Nucleus accumbens (tissue), 56 donors: ENCODE measurements at regions not wholly inside any gene's neighbourhood (a gene's known extent, or its start where the extent isn't known, plus 50 kb on each side); places are given as distances from the start of the nearest gene placed in this dataset.
A peak's percentile ranks its signal among the peaks of the same experiment; 100 is the strongest.

Experiments
- DNase-seq, 56 donors: peaks; one replicate each; lab custom pipeline; 2025; lab: John Stamatoyannopoulos, UW

DNA sequence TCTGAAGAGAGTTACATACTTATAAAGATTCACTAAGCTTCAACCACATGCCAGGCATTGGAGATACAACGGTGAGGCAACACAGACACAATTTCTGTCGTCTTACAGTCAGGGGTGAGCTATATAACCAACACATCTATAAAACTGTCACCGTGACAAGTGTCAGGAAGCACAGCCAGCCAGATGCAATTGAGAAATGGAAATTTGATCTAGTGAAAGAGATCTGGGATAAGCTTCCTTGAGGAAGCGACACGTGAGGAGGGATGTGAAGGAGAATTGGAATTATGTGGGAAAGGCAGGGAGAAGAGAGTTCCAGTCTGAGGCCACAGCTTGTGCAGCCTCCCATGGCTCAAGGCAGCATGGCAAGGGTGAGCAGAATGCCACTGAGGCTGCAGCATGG lies 50.9 kb upstream of the ZNF354B start:
- DNase-seq = no peak

DNA sequence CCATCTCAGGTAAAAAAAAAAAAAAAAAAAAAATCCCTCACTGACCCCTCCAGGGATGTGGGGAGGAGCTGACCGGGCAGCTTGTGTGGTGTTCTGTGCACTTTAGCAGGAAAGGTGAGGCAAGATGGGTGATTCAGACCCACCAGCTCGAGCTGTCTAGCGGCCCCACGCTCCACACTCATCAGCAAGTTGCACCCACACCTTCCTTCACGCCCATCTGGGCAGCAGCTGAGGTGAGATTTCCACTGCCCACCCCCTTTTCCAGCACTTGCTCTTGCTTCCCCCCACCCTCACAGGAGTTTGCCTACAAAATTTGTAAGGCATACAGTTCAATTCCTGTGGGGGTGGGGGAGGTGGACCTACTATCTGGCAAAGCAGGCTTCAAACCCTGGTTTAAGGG lies 58.7 kb upstream of the ZNF354B start:
- no peak for DNase-seq

DNA sequence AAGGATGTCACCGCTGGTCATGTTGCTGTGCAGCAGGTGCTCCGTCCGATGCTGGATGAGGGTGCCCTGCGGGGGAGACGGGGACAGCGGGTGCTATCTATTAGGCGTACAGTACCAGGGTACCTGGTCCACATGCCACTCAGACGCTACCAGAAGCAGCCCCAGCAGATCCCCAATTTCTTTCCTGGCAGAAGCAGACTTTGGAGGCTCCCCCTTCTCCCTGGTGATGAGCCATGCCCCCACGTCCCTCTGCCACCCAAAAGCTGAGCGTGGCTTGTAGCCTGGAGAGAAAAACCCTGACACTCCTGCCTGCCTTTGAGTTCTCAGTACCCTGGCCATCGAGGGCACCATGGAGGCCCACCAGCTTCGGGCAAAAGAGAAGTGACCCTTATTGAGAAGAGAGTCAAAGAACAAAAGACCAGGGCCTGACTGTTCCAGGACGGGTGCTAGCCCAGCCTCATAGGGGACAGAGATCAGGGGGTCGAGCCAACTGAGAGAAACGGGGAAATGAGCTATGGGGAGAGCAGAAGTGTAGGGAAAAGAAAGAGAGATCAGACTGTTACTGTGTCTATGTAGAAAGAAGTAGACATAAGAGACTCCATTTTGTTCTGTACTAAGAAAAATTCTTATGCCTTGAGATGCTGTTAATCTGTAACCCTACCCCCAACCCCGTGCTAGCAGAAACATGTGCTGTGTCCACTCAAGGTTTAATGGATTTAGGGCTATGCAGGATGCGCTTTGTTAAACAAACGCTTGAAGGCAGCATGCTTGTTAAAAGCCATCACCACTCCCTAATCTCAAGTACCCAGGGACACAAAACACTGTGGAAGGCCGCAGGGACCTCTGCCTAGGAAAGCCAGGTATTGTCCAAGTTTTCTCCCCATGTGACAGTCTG lies 62.0 kb upstream of the ZNF354B start:
- DNase-seq = no peak

DNA sequence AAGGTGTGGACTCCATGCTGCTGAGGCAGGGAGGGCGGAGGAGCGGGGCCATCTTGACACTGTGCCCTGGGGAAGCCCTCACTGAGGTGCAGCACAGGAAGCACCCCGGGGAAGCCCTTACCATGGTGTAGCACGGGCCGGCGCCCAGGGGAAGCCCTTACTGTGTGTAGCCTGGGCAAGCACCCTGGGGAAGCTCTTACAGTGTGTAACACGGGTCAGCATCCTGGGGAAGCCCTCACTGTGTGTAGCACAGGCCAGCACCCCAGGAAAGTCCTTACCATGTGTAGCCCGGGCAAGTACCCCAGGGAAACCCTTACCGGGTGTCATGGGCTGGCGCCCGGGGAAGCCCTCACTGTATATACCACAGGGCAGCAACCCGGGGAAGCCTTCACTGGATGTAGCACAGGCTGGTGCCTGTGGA lies 62.6 kb upstream of the ZNF354B start:
- DNase-seq = no peak

DNA sequence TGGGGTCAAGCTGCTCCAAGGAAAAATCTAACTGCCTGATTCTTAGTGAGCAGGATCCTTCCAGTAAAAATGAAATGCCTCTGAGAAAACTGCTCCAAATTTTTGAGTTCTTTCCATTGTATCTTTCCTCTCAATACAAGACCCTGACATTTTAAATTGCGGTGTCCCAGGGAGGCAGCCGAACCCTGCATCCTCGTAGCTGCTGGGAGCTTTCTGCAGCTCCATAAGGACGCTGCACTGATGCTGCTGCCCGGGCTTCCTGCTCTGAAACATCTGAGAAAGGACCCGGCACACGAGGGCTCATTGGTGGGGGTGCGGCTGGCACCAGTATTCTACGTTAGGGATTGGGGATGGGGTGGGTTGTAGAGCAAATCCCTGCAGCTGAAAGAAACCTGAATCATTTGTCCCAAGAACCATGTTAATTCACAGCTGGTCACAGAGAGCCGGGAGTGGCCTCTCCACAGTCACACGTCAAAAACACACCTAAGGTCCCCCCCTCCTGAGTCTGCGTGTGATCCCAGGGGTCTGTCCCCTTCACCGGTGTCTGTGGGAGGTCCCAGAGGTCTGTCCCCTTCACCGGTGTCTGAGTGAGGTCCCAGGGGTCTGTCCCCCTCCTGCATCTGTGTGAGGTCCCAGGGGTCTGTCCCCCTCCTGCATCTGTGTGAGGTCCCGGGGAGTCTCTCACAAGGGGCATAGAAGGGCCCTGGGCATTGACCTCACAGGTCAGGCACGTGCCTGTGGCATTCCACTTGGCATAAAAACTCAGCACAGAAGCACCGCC lies 63.4 kb upstream of the ZNF354B start:
- no peak for DNase-seq

DNA sequence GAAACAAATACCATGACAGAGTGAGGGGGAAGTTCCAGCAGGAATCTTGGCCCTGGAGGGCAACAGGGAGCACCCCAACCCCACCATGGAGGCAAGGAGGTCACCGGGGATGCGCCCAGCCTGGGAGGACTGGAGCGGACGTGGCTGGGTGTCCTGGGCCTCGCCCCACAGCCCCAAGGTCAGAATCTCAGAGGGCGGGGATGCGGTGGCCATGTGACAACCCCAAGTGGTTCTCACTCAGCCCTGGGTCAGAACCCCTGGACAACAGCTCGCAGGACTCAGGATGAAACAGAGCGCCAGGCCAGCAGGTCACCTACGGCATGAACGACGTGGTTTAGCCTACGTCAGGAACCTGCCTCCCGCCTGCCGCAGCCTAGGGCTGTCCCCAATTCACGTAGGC lies 64.0 kb upstream of the ZNF354A start:
- DNase-seq = no peak

DNA sequence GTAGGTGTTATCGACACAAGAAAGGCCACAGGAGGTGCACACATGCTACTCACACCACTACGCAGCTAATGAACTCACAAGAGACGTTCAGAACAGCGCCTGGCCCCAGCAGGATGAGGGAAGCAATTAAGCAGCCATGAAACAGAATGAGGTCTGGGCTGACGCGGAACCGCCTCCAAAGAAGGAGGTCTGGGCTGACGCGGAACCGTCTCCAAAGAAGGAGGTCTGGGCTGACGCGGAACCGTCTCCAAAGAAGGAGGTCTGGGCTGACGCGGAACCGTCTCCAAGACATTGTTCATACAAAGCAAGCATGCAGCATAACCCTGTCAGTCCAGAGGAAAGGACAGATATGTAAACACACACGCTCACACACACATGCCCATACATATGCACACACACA lies 63.2 kb upstream of the ZNF354A start:
- no peak for DNase-seq

DNA sequence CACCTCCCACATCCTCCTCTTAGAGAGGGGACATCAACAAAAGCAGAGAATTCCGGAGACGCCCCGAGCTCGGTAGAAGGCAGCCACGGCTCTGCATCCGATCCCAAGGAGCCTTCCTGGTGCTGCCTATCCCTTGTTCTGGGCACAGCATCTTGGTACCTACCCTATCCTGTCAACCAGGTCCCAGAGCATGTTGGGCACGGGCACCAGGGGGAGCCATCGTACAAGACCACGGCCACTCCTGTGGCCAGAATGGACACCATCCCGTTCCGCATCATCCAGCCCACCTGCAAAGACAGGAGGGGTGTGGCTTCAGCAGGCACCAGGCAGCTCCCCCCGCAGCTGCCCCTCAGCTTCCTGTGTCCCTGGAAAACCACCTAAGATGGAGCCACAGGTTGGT lies 62.7 kb upstream of the ZNF354A start:
- peak in 1 of 56 donors; percentile 23 for DNase-seq

DNA sequence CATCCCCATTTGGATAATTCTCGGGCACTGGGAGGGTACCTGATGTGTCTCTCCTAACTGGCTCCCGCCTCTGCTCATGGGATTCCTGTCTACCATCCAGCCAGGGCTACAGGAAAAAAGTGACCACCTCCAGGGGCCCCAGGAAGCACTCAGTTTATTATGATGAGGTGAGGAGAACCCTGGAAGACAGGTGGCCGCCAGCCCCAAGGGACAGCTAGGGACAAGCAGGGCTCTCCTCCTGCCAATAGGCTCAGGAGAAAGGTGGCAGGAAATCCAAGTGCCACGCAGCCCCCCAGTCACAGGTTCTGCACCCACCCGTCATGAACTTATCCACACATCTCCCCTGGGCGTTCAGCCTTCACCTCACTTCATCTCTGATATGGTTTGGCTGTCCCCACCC lies 61.5 kb upstream of the ZNF354A start:
- DNase-seq = no peak

DNA sequence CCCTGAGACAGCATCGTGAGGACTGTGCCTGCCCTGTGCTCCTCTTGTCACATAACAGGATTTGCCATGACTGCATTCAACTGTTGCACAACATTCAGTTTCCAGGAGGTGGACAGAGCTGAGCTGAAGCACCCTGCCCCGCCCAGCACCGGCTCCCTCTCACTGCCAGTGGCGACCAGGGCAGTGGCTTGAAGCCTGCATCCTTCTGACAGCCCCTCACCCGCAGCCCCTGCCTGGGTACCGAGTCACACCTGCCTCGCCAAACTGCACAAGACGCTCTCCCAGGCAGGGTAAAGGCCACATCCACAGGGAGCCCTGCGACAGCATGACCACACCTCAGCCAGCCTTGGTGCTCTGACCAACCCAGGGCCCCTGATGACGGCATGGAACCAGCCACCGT lies 59.9 kb upstream of the ZNF354A start:
- no peak for DNase-seq

DNA sequence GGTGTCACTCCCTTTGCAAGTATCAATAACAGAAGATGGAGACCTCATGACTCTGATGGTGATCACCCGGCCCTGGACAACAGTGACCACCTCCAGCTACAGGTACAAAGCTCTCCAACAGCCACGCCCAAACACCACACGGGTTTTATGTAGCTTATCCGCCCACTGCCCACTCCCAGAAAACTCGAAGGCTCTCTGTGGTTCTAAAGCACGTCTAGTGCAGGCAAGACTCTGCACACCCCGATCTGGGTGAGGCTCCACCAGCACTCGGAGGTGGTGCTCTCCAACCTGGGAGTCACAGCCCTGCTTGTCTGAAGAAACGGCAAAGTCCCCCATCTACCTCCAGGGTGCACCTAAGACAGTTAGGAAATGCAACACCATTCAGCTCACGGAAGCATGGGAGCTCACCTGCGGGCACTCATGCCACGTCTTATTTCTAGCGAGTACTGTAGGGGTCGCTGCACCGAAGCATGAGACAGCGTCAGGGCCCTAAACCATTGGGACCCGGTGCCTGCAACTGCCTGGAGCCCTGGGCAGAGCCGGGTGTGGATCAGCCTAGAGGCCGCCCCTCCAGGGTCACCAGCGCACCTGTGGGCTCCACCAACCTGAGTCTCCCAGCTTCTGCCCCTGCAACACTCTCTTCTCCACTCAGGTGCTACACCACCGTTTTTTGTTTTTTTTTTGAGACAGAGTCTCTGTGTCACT lies 58.1 kb upstream of the ZNF354A start:
- DNase-seq = no peak

DNA sequence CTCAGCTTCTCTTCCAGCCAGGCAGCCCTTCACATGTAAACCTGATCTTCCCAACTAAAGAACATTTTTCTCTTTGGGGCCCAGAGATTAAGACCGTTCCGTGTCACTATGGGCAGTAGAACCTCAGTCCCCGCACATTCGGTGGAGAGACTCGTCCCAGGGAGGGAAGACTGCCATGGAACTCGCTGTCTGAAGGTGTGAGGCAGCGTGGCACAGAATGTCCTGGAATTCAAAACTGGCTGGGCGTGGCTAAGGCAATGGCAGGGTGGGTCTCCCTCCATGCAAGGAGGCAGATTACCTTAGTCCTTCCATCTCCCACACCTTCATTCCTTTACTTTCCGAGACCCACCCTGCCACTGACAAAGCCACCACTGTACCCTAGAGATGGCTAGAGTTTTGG lies 57.4 kb upstream of the ZNF354A start:
- no peak for DNase-seq

DNA sequence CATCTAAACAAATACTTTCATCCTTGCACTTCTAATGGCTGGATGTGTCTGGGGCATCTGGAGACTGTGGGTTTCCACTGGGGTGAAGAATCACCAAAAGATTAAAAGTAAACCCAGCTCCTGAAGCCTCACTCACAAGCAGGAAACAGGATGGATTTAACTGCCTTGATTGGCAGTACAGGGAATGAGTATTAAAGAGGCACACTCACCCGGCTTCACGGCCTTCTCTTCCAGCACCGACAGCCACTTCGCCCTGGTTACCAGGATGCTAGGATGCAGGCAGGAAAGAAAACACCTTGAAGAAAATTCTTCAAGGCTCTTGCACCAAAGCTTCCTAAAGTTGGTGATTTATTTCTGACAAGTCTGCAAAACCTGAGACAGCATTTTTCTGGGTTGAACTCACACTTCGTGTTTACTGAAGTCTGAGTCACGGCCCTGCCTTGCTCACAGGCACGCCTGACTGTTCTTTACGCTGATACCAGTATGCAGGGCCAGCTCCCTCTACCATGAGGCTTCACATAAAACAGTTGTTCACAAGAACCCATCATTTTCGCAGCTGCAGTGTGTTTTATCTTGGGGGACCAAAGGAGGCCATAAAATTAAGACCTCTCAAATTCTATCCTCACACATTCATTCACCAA lies 56.5 kb upstream of the ZNF354A start:
- peak in 6 of 56 donors; percentile 2 to 34 (median 28) for DNase-seq

DNA sequence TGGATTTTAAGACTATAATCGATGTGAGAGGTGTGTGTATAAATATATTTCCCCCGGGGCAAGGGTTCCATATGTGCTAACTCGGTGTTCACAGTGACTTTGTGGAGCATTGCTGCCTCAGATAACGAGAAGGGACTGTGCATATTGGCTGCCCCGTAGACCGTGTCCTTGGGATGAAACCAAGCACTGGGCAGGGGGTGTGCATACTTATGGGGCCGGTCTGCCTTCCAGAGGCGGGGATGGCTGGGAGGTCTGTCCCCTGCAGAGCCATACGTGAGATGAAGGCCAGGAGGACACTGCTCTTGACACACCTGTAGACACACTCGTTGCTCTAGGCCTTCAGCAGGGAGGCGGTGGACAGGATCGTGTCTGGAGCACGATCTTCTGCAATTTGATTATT lies 56.0 kb upstream of the ZNF354A start:
- no peak for DNase-seq

DNA sequence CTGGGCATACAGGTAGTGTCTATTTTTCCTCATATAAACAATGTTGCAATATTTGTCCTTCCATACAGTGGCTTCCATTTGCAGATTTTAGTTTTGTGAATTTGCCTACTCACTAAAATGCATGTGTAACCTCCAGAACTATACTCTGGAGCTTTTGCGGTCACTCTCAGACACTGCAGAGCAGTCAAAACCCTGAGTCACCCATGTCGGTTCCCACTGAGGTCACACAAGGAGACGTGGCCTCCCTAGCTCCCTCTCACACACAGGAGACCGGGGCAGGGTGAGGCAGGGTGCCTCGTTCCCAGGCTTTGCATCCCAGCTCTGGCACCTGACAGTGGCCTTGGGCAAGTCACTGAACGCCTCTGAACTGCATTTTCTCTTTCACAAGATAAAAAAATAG lies 55.5 kb upstream of the ZNF354A start:
- no peak for DNase-seq

DNA sequence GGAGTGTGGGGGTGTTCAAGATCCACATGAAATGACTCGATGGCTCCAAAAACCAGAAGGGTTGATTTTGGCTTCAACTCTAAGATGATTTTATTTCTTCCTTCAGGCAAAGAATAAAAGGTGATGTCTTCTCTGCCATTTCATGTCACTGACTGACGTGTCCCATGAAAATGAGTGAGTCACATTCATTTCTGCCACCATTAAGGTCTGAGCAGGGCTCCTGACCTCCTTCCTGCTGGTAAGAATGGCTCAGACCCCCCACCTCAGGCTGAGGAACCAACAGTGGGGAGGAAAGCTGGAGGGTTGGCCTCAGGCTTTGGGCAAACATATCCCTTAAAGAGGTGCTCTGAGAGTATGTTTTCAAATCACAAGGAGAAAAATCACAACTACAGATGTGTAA lies 53.9 kb upstream of the ZNF354A start:
- DNase-seq = no peak

DNA sequence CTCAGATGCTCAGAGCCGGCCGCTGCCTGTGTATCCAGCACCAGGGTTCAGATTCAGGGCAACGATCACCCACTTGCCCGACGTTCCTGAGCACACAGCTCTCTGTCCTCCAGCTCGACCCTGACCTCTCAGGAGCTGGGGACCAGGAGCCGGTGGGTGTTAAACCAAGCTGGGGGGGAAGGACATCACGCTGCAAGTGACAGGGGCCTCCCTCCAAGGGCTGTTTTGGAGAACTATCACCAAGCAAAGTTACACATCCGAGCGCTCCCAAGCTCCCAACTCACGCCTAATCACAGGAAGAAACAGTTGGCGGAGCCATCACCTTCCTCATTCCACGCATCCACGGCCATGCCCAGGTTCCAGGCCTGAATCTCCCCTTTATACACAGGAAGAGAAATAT lies 51.5 kb upstream of the ZNF354A start:
- DNase-seq = no peak

DNA sequence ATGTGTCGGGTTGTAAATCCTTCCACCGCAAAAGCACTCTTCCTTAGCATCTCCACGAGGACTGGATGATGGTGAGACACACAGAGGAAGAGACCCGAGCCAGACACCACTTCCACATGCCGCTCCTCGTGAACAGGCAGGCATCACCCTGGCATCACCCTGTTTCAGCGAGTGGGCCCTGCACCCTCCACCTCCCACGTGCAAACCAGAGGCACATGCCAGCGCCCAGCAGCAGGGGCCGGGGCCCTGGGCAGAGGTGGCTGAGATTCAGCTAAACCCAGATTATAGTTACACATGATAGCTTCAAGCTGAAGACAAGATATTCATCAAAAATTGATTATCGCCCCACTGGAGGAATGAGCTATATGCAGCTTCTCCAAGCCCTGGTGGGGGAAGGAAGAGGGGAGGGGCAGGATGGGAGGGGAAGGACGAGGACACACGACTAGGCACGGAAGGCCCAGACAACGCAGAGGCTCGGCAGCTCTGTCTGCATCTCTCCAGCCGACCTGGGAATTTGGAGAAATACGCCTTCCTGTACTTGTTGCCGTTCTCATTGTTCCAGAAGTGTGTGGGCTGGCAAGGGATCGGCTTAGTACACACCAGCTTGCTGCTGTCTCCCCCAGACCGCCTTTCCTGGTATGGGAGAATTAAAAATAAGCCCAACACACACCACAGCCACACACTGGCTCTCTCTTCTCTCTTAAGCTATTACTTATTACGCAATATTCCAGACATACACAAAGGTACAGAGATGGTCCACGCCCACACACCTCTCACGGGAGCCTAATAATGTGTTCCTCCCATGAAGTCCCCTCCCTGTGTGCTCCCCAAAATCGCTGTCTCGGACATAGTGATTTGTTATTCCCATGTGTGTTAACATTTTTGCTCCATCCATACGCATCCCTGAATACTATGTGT lies 50.4 kb upstream of the ZNF354A start:
- DNase-seq = peak in 3 of 56 donors; percentile 8 to 20 (median 9)
